ENCODE measurements at regions not wholly inside any gene's neighbourhood (a gene's known extent, or its start where the extent isn't known, plus 50 kb on each side); places are given as distances from the start of the nearest gene placed in this dataset.

- Mint-ChIP-seq H3K27me3 (ENCODE audit: low read depth) (no peaks in the 10 kb centered on the region), H3K36me3 (ENCODE audit: low read depth) (no peaks in the 10 kb centered on the region), H3K4me3 (ENCODE audit: unreplicated experiment) (no peak overlapping the region), H3K4me1 (ENCODE audit: low read depth) (peaks cover 64% of the 10 kb centered on the region), H3K9me3 (ENCODE audit: low read depth) (no peaks in the 10 kb centered on the region), H3K27ac (ENCODE audit: unreplicated experiment) (peak overlapping the region; percentile 83)
- no peak for TF ChIP-seq CTCF (IDR thresholded peaks at IDR 0.05)
- DNase-seq (ENCODE audit: low spot score) = no peak
These were observed 67.1 kb upstream of the HSPB3 start for GRCh38 chr5:54388409-54388808.

GRCh38 chr5:54387659-54388232 is 67.8 kb upstream of the HSPB3 start:
- peak overlapping the region; percentile 83 for H3K27ac Mint-ChIP-seq (ENCODE audit: unreplicated experiment)

GRCh38 chr5:54387031-54387430 is 68.5 kb upstream of the HSPB3 start:
- Mint-ChIP-seq H3K27me3 (ENCODE audit: low read depth) (no peaks in the 10 kb centered on the region), H3K27ac (ENCODE audit: unreplicated experiment) (peak overlapping the region; percentile 34)

More at GRCh38 chr5:54387659-54388232, 67.8 kb upstream of the HSPB3 start:
- TF ChIP-seq CTCF (IDR thresholded peaks at IDR 0.05) = no peak
- H3K4me1 Mint-ChIP-seq (ENCODE audit: low read depth) = peaks cover 67% of the 10 kb centered on the region
- H3K9me3 Mint-ChIP-seq (ENCODE audit: low read depth) = no peaks in the 10 kb centered on the region
- no peak overlapping the region for H3K4me3 Mint-ChIP-seq (ENCODE audit: unreplicated experiment)
- no peaks in the 10 kb centered on the region for H3K27me3 Mint-ChIP-seq (ENCODE audit: low read depth)
- DNase-seq (ENCODE audit: low spot score) = no peak
- no peaks in the 10 kb centered on the region for H3K36me3 Mint-ChIP-seq (ENCODE audit: low read depth)

GRCh38 chr5:54385994-54386393 is 69.5 kb upstream of the HSPB3 start:
- no peaks in the 10 kb centered on the region for H3K9me3 Mint-ChIP-seq (ENCODE audit: low read depth)
- DNase-seq (ENCODE audit: low spot score) = no peak
- H3K4me1 Mint-ChIP-seq (ENCODE audit: low read depth) = peaks cover 67% of the 10 kb centered on the region
- peak overlapping the region; percentile 75 for H3K27ac Mint-ChIP-seq (ENCODE audit: unreplicated experiment)
- TF ChIP-seq CTCF (IDR thresholded peaks at IDR 0.05) = no peak
- no peaks in the 10 kb centered on the region for H3K27me3 Mint-ChIP-seq (ENCODE audit: low read depth)
- H3K36me3 Mint-ChIP-seq (ENCODE audit: low read depth) = no peaks in the 10 kb centered on the region
- no peak overlapping the region for H3K4me3 Mint-ChIP-seq (ENCODE audit: unreplicated experiment)

More at GRCh38 chr5:54387031-54387430, 68.5 kb upstream of the HSPB3 start:
- no peak for DNase-seq (ENCODE audit: low spot score)
- Mint-ChIP-seq H3K4me3 (ENCODE audit: unreplicated experiment) (no peak overlapping the region), H3K9me3 (ENCODE audit: low read depth) (no peaks in the 10 kb centered on the region), H3K36me3 (ENCODE audit: low read depth) (no peaks in the 10 kb centered on the region), H3K4me1 (ENCODE audit: low read depth) (peaks cover 67% of the 10 kb centered on the region)
- TF ChIP-seq CTCF (IDR thresholded peaks at IDR 0.05) = no peak

- TF ChIP-seq CTCF (IDR thresholded peaks at IDR 0.05) = no peak
- Mint-ChIP-seq H3K9me3 (ENCODE audit: low read depth) (no peaks in the 10 kb centered on the region), H3K36me3 (ENCODE audit: low read depth) (no peaks in the 10 kb centered on the region), H3K4me3 (ENCODE audit: unreplicated experiment) (no peak overlapping the region), H3K27me3 (ENCODE audit: low read depth) (no peaks in the 10 kb centered on the region), H3K27ac (ENCODE audit: unreplicated experiment) (no peak overlapping the region), H3K4me1 (ENCODE audit: low read depth) (peaks cover 54% of the 10 kb centered on the region)
- no peak for DNase-seq (ENCODE audit: low spot score)
These were observed 71.1 kb upstream of the HSPB3 start for GRCh38 chr5:54384356-54384933.
